A204.1 (cell line): ENCODE measurements at regions not wholly inside any gene's neighbourhood (a gene's known extent, or its start where the extent isn't known, plus 50 kb on each side); places are given as distances from the start of the nearest gene placed in this dataset.
"Not testable (repeated sequence)": the region's sequence is repeated elsewhere in the genome, so short reads cannot be mapped to it uniquely, and the experiment has no call there.

Experiments
- FAIRE-seq: peaks from 2 replicates; lab custom pipeline; 2012; peaks lifted over from hg19 to GRCh38; lab: Jason Lieb, UNC

DNA sequence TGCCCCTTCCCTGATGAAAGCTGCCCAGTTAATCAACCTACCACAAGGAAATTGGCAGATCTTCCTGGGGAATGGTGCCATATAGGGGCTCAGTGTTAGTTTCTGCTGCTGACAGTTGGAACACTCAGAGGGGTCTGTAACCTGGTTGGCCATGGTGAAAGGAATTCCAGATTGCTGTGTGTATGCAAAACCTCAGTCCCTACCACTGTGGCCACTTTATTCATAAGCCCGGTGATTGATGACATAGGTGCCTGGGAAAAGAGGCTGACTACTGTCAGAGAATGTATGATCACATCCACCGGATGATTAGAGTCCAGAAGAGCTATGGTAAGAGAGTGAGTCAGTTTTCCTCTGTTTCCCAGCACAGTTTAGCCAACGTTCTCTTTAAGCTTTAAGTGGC, 363.9 kb upstream of the NPAP1 start:
- FAIRE-seq: not testable (repeated sequence)

DNA sequence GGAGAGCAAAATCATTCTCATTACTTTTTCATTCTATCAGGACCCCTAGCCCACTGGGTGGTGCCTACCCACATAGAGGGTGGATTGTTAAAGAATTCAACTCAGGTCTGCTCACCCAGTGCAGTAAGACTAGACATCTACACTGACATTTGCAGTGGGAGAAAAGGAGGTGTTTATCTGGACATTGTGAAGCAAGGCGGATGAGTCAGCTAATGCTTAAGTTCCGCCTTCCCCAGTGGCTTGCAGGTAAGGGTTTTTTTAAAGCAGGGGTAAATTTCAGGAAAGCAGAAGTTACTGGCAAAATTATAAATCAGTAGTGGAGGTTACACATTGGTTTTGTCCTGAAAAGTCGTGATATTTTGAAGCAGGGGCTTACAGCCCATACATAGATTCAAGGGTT, 359.2 kb upstream of the NPAP1 start:
- not testable (repeated sequence) for FAIRE-seq

DNA sequence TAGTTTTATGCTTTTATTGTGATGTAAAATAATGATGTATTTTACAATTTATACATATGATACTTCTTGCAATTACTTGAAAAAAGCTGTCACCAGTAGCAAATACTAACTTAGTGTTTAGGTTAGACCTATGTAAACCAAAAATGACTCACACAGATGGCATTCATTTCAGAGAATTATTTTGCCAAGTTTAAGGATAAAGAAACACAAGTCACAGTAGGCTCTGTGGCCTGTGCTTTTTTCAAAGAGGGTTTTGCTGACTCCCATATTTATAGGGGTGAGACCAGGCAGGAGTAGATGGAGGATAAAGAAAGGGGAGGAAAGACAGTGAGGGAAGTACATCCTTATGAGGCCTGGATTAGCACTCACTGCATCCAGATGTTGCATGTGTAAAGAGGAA, 356.6 kb upstream of the NPAP1 start:
- FAIRE-seq: no peak

DNA sequence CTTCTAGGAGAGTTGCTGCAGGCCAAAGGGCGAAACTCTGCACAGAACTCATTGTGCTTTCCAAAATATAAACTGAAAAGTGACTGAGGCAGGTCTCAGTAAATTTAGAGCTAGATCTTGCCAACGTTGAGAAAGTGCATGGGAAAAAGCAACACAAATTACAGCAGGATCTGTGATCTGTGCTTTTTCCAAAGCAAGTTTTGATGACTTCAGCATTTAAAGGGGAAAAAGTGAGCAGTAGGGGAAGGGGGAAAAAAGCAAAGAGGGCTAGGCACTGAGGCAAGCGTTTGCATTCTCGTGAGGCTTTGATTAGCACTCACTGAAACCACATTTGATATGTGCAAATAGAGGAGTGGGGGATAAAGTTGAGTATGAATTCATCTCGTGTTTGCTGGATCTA, 351.5 kb upstream of the NPAP1 start:
- FAIRE-seq: not testable (repeated sequence)

DNA sequence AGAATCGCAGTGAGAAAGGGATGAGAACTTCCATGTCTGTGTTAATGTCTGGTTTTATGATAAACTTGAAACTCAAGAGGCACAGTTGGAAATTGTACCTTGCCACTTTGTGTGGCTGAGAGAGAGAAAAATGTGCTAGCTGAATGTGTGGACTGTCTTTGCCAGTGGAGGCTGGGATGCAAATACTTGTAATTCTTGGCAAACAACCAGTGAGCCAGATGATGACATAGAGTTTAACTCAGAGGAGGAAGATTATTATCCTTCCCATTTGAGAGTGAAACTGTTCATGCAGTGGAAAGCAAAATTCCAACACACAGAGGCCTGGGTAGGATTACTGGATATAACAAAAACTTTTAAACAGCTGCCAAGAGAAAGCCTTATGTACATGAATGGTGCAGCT, 349.1 kb upstream of the NPAP1 start:
- not testable (repeated sequence) for FAIRE-seq

DNA sequence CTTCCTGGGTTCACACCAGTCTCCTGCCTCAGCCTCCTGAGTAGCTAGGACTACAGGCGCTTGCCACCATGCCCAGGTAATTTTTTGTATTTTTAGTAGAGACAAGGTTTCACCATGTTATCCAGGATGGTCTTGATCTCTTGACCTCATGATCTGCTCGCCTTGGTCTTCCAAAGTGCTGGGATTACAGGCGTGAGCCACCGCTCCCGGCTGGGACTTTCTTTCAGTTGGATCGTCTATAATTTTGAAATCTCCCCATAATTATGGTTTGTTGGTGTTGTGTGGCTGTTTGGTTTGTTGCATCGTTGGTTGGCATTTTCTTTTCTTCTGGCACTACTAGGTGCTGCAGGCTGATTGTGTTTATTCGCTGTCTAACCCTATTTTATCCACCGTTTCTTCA, 343.6 kb upstream of the NPAP1 start:
- FAIRE-seq: not testable (repeated sequence)

DNA sequence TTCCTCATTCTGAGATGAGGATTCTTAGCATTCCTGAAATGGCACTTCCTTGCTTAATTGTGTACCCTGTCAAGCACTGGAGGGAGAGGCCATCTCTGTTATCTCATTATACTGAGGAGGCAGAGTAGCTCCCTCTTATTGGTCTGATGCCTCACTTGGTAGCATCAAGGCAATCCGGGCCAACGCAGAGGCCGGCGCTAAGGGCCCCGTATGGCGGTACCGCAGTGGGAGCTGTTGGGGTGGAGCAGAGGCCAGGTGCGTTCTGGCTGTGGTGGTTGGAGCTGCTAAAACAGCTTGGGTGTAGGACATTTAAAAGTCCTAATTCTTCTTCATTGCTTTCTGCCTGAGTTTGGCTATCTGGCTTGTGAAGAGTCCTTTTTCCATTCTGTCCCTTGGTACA, 333.7 kb upstream of the NPAP1 start:
- not testable (repeated sequence) for FAIRE-seq

DNA sequence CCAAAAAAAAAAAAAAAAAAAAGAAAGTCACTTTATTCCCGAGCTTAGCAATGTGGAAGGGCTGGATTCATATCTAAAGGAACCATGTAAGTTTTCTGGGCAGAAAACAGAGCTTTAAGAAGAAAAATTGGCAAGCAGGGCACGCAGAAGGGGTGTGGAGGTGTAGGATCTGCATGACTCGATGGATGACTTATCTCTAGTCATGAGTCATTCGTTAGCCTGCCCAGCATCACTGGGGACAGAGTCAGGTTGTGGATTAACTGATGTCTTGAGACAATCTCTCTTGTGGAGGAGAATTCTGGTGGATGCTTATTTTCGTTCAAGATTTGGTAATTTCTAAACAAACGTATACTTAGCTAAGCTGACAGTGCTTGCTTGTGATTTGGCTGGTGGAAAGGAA, 322.8 kb upstream of the NPAP1 start:
- FAIRE-seq: not testable (repeated sequence)

DNA sequence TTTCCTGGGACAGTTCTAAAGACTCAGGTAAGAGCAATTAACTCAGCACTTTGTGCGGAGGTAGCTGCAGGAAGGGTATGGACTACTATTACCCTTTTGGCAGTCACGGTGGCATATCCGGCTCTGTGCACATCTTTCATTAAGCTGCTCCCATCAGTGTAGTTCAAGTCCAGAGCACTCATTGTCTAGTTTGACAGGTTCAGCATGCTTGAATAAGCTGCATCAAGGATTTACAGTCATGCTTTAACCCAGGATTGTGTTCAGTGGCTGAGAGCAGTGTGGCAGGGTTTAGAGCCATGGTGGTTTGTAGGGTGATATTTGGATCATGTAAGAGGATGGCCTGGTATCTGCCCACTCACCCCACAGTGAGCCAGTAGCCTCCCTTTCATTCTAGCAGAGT, 294.5 kb upstream of the NPAP1 start:
- FAIRE-seq: not testable (repeated sequence)

DNA sequence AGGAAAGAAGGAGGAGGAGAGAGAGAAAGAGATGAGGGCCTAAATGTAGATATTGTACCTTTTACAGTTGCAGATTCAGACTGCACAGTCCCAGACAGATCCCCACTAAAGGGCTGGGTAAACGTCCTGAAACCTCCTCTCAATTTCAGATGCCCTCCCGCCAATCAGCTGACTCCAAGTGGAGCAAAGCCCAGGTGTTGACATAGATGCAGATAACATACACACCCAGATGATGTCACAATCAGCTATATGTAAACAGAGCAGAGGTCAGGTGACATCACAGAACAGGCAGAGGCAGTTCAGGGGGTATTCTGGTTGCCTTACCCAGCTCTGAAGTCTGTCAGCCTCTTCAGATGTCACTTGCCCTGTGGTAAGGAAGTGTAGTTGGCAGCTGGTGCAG, 290.3 kb upstream of the NPAP1 start:
- FAIRE-seq: not testable (repeated sequence)

DNA sequence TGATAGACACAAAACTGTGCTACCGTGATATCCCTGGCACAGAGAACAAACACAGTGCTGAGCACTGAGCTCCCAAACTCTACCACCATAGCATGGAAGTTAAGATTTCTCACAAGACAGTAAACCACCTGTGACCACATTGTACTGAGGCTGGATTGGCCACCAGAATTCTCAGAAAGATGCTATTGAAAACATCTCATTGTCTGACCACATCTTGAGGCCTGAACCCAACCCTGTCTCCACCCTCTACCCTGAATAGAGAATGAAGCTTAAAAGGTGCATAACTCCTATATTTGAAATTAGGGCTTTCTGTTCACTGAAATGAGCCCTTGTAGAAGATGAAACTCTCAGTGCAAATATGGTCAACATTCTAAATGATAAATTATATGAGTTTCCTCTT, 281.3 kb upstream of the NPAP1 start:
- no peak for FAIRE-seq

DNA sequence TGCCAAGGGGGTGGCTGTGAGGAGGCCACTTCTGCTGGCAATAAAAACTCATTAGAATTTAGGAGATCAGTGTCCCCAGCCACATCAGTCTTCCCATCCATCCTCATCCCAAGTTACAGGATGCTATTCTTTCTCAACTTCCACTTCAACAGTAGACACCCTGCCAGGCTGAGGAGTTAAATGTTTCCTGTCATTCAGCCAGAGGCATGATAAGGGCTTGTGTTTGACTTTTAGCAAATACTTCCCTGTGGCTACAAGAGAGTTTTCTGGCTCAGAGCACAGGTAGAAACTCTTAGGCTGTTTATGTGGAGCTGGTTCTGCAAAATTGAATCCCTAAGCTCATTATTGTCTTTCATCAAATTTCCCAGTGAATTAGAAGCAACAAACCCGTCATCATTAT, 262.9 kb upstream of the NPAP1 start:
- not testable (repeated sequence) for FAIRE-seq

DNA sequence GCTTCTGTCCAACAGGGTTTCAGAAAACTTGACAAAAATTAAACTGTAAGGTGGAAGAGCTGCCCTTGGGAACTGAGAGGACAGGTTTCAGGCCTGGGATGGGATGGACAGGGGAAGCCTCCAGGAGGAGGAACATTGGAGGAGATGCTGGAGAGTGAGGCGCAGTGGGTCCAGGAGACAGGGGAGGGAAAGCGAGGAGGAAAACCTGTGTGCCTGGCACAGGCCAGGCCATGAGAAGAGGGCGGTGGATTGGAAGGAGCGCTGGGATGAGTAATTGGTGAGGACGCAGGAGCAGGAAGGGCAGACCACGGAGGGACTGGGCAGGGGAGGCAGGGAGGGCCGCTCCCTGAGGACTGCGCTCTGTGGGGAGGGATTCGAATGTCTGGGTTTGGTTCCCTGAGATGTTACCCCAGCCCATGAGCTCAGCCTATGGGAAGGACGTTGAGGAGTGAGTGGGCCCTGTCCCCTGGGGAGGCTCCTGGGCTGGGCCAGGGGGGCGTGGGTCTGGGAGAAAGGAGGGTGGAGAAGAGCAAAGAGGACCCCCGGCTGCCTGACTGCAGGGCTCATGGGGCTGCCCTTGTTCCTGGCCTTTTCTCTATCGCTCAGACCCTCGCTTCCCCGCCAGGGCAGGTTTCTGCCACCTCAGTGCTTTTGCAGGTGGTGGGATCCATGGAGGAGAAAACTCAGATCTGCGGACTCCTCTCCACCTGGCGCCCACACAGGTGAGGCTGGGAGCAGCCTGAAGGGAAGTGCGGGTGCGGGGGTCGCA, 249.1 kb upstream of the NPAP1 start:
- FAIRE-seq: not testable (repeated sequence)

DNA sequence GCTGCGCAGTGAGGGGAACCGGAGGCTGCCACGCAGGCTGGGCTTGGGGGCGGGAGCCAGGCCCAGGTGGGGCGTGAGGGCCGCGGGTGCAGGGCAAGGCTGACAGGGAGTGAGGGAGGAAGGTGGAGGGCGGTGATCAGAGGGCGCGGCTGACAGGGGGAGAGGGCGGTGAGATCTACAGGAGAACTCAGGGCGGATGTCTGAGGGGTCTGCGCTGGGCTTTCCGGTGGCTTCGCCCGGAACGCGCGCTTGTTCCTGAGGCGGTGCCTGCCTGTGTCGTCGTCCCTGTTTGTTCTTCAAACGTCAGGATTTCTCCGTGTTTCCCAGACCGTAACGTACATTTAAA, 248.5 kb upstream of the NPAP1 start:
- FAIRE-seq: not testable (repeated sequence)

DNA sequence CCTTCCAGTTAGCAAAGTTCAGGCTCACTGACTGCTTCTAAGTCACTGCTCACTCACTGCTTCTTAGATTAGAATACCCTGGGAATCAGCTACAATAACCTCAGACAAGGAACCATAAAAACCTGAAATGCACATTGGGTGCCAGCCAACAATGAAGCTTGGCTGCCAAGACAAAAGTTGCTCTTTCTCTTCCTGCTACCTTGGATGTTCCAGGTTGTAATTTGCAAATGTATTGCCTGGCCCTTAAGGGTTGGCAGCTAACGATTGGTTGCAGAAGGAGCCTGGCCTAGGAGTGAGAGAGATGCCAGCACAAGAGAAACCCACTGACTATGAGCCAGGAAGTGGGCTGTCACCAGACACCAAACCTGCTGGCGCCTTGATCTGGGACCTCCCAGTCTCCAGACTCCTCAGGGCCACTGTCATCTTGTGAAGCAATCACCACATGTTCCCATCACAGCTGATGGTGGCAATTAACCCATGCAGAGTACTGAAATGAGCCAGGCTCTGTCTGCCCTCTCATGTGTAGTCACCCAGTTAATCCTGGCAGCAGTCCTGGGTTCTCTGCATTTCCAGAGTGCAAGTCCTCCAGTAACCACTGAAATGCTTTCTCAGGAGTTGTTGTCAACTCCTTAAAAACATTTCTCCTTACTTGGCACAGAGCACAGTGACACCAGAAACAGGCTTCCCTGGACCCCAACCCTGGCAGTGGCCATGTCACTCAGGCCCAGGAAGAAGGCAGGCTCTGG, 240.3 kb upstream of the NPAP1 start:
- FAIRE-seq: not testable (repeated sequence)

DNA sequence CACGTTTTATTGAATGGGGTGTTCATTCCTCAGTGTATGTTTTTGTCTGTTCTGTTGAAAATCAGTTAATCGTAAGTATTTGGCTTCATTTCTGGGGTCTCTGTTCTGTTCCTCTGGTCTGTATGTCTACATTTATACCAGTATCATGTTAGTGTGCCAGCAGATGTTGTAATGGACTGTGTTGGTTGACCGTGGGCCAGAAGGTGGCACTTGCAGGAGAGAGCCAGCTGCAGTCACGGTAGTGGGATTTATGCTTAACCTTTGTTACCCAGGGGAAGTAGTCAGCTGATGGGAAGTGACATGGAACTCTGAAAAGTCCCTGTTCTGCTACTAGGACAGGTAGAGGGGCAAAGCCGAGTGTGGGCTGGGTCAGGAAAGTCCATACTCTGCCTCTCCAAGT, 238.3 kb upstream of the NPAP1 start:
- not testable (repeated sequence) for FAIRE-seq

DNA sequence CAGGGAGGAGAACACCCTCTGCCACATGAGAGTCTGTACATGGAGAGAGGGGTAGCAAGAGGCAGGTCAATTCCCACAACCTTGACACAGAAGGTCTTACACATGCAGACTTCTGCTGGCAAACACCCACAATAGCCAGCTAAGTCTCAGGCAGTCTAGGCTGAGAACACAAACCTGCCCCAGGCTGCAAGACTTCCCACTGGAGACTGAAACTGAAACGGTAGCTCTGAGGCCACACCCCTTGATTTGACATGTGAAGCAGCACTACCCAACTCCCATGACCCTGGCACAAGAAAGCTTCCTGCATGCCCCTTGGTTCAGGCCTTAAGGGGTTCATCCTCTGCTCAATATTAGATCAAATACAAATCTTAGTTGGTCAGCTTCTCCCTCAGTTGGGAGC, 237.8 kb upstream of the NPAP1 start:
- not testable (repeated sequence) for FAIRE-seq

DNA sequence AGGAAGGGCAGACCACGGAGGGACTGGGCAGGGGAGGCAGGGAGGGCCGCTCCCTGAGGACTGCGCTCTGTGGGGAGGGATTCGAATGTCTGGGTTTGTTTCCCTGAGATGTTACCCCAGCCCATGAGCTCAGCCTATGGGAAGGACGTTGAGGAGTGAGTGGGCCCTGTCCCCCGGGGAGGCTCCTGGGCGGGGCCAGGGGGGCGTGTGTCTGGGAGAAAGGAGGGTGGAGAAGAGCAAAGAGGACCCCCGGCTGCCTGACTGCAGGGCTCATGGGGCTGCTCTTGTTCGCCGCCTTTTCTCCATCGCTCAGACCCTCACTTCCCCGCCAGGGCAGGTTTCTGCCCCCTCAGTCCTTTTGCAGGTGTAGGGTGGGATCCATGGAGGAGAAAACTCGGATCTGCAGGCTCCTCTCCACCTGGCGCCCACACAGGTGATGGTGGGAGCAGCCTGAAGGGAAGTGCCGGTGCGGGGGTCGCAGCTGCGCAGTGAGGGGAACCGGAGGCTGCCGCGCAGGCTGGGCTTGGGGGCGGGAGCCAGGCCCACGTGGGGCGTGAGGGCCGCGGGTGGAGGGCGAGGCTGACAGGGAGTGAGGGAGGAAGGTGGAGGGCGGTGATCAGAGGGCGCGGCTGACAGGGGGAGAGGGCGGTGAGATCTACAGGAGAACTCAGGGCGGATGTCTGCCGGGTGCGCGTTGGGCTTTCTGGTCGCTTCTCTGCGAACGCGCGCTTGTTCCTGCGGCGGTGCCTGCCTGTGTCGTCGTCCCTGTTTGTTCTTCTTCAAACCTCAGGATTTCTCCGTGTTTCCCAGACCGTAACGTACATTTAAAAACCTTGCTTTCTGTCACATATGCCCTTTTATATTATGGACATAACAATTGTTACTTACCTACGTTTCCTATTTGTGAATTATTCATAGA, 198.2 kb upstream of the NPAP1 start:
- not testable (repeated sequence) for FAIRE-seq

DNA sequence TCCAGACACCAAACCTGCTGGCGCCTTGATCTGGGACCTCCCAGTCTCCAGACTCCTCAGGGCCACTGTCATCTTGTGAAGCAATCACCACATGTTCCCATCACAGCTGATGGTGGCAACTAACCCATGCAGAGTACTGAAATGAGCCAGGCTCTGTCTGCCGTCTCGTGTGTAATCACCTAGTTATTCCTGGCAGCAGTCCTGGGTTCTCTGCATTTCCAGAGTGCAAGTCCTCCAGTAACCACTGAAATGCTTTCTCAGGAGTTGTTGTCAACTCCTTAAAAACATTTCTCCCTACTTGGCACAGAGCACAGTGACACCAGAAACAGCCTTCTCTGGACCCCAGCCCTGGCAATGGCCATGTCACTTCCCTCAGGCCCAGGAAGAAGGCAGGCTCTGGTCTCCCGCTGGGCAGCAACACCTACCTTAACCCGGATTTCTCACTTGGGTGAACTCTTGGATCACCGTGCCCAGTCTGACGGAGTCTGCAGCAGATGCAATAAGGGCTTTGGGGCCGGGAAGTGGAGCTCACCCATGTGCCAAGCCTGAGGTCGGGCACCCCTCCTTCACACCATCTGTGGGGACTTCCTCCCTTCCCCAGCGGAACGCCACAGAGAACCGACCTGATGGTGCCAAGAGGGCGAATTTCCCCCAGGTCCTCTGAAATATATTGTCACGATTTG, 189.5 kb upstream of the NPAP1 start:
- FAIRE-seq: not testable (repeated sequence)

DNA sequence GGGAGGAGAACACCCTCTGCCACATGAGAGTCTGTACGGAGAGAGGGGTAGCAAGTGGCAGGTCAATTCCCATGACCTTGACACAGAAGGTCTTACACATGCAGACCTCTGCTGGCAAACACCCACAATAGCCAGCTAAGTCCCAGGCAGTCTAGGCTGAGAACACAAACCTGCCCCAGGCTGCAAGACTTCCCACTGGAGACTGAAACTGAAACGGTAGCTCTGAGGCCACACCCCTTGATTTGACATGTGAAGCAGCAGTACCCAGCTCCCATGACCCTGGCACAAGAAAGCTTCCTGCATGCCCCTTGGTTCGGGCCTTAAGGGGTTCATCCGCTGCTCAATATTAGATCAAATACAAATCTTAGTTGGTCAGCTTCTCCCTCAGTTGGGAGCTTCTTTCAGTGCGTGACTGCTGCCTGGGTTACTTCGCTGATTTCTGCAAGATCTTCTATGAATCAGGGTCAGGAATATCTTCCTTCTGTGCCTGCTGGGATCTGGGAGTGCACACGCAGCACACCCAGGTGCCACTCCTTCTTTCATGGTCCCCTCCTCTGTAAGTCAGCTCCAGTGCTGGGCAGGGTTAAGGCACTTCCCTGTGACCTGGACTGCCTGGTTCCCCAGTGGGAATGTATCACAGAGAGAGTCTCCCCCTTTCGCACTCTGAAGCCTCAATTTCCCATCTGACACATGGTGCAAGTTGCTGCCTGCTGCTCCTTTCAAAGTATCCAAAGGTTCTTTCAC, 187.2 kb upstream of the NPAP1 start:
- FAIRE-seq: not testable (repeated sequence)

DNA sequence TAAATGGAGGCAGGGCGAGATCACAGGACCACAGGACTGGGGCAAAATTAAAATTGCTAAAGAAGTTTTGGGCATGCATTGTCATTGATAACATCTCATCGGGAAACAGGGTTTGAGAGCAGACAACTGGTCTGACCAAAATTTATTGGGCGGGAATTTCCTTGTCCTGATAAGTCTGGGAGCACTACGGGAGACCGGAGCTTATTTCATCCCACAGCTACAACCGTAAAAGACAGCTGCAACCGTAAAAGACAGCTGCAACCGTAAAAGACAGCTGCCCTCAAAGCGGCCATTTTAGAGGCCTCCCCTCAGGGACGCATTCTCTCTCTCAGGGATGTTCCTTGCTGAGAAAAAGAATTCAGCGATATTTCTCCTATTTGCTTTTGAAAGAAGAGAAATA, 170.4 kb upstream of the NPAP1 start:
- FAIRE-seq: not testable (repeated sequence)
